Keratinocyte (primary cell): ENCODE measurements at regions not wholly inside any gene's neighbourhood (a gene's known extent, or its start where the extent isn't known, plus 50 kb on each side); places are given as distances from the start of the nearest gene placed in this dataset.

ENCODE experiments used
- DNase-seq: peaks from one replicate; pipeline ENCODE4 v3.0.0-alpha.2; 2011; ENCODE audit warnings: low read depth, missing footprints, low spot score
- FAIRE-seq: peaks from 2 replicates; lab custom pipeline; 2011; peaks lifted over from hg19 to GRCh38; lab: Jason Lieb, UNC
- H2AFZ ChIP-seq: 2 replicates; pipeline ENCODE4 v1.6.0; 2012; ENCODE audit warnings: low read length, control low read depth, inconsistent platforms; ENCODE audit not compliant: control insufficient read depth
- H3K27ac ChIP-seq: 2 replicates; pipeline ENCODE4 v1.5.1; 2011; ENCODE audit warnings: low read length; ENCODE audit not compliant: control insufficient read depth, insufficient read depth
- H3K27me3 ChIP-seq: 3 replicates; pipeline ENCODE4 v1.6.0; 2011; ENCODE audit warnings: low read length; ENCODE audit not compliant: control insufficient read depth, insufficient read depth; ENCODE audit errors: extremely low read depth
- H3K36me3 ChIP-seq, 2 experiments: 2 replicates in 1 of 2; 3 replicates in 1 of 2; pipeline ENCODE4 v1.5.1; 2011; ENCODE audit warnings: low read length in 2 of 2, mild to moderate bottlenecking in 1 of 2; ENCODE audit not compliant: control insufficient read depth in 2 of 2, insufficient read depth in 2 of 2; ENCODE audit errors: extremely low read depth in 1 of 2
- H3K4me1 ChIP-seq: 3 replicates; pipeline ENCODE4 v1.5.1; 2011; ENCODE audit warnings: low read length; ENCODE audit not compliant: control insufficient read depth, insufficient read depth; ENCODE audit errors: extremely low read depth
- H3K4me2 ChIP-seq: 3 replicates; pipeline ENCODE4 v1.6.0; 2011; ENCODE audit warnings: low read depth, low read length; ENCODE audit not compliant: control insufficient read depth, insufficient read depth; ENCODE audit errors: extremely low read depth
- H3K4me3 ChIP-seq, 3 experiments: fragments of 200-600 bp in 1 of 3; sonication (generic) in 1 of 3; 2 replicates in 2 of 3; 3 replicates in 1 of 3; pipeline ENCODE4 v1.5.1; 2011 to 2016; ENCODE audit warnings: low read length in 3 of 3, mild to moderate bottlenecking in 3 of 3, control low read depth in 2 of 3, inconsistent platforms in 1 of 3, low read depth in 1 of 3, mixed read lengths in 1 of 3, mixed run types in 1 of 3, moderate library complexity in 1 of 3; ENCODE audit not compliant: control insufficient read depth in 2 of 3, insufficient read depth in 2 of 3; ENCODE audit errors: extremely low read depth in 1 of 3
- H3K79me2 ChIP-seq: 2 replicates; pipeline ENCODE4 v1.6.0; 2012; ENCODE audit warnings: low read length; ENCODE audit not compliant: control insufficient read depth, insufficient read depth
- H3K9ac ChIP-seq: 3 replicates; pipeline ENCODE4 v1.6.0; 2011; ENCODE audit warnings: low read length; ENCODE audit not compliant: control insufficient read depth, insufficient read depth; ENCODE audit errors: extremely low read depth
- H3K9me1 ChIP-seq: 3 replicates; pipeline ENCODE4 v1.6.0; 2011; ENCODE audit warnings: low read length; ENCODE audit not compliant: control insufficient read depth, insufficient read depth; ENCODE audit errors: extremely low read depth
- H3K9me3 ChIP-seq: 2 replicates; pipeline ENCODE4 v1.5.1; 2012; ENCODE audit warnings: low read depth, low read length; ENCODE audit not compliant: control insufficient read depth
- H4K20me1 ChIP-seq: 3 replicates; pipeline ENCODE4 v1.6.0; 2011; ENCODE audit warnings: low read length; ENCODE audit not compliant: control insufficient read depth, insufficient read depth; ENCODE audit errors: extremely low read depth
- EZH2 ChIP-seq: IDR thresholded peaks from one replicate; pipeline ENCODE4 v1.6.1; 2012; ENCODE audit warnings: inconsistent platforms, mild to moderate bottlenecking, low read length, moderate library complexity
- dilution Hi-C: fragments of 300-500 bp; cut with MboI; formaldehyde crosslinking; loops from one replicate; pipeline ENCODE4 v1.7.0; 2020; ENCODE audit warnings: low sequenced_read_pairs; ENCODE audit not compliant: extremely low pct_ligation_motif_present
- TF ChIP-seq, protein P1 (sequence below), 3 experiments: IDR thresholded peaks in 1 of 3; conservative IDR thresholded peaks in 1 of 3; optimal IDR thresholded peaks in 1 of 3; 2 replicates in 2 of 3; 3 replicates in 1 of 3; pipeline versions ENCODE3 to v1.5.1; 2011; ENCODE audit warnings: low read length in 3 of 3, mild to moderate bottlenecking in 3 of 3, moderate library complexity in 2 of 3, control low read depth in 1 of 3, inconsistent platforms in 1 of 3; ENCODE audit not compliant: insufficient read depth in 2 of 3; ENCODE audit errors: extremely low read depth in 1 of 3

DNA sequence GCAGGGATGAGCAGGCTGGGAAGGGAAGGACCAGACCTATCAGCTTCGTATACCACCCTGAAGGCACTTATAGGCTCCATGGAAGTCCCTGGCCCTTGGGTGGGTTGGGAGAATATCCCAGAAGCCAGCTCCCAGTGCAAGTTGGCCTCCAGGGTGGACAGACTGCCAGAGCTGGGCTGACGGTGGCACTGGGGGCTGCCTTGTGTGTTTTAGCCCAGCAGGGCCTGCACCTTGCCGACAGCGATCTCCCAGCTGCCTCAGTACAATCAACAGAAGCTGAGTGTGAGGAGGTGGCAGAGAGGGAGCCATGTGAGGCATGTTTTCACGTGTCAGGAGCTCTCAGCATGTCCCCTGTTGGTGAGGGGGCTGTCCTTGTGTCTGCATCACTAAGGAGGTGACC lies 159.5 kb downstream of the VEGFA start:
- TF ChIP-seq, protein P1, sequence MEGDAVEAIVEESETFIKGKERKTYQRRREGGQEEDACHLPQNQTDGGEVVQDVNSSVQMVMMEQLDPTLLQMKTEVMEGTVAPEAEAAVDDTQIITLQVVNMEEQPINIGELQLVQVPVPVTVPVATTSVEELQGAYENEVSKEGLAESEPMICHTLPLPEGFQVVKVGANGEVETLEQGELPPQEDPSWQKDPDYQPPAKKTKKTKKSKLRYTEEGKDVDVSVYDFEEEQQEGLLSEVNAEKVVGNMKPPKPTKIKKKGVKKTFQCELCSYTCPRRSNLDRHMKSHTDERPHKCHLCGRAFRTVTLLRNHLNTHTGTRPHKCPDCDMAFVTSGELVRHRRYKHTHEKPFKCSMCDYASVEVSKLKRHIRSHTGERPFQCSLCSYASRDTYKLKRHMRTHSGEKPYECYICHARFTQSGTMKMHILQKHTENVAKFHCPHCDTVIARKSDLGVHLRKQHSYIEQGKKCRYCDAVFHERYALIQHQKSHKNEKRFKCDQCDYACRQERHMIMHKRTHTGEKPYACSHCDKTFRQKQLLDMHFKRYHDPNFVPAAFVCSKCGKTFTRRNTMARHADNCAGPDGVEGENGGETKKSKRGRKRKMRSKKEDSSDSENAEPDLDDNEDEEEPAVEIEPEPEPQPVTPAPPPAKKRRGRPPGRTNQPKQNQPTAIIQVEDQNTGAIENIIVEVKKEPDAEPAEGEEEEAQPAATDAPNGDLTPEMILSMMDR (optimal IDR thresholded peaks at IDR 0.05 in 1 of 3, IDR thresholded peaks at IDR 0.05 in 1 of 3, conservative IDR thresholded peaks at IDR 0.05 in 1 of 3; ENCODE audit: extremely low read depth in 1 of 3, insufficient read depth in 2 of 3, low read length in 3 of 3) = no peak
- no peak for TF ChIP-seq EZH2
- no peak overlapping the region for H3K27ac ChIP-seq
- no peaks in the 10 kb centered on the region for H4K20me1 ChIP-seq
- DNase-seq (no peak), FAIRE-seq (no peak)
- H3K9me1 ChIP-seq = no peaks in the 10 kb centered on the region
- dilution Hi-C loops = no loop called here
- no peaks in the 10 kb centered on the region for H3K27me3 ChIP-seq
- no peak overlapping the region for H3K4me3 ChIP-seq
- H3K4me2 ChIP-seq = no peak overlapping the region
- no peaks in the 10 kb centered on the region for H3K36me3 ChIP-seq
- no peak overlapping the region for H2AFZ ChIP-seq
- H3K79me2 ChIP-seq = no peaks in the 10 kb centered on the region
- H3K9me3 ChIP-seq = no peaks in the 10 kb centered on the region
- no peak overlapping the region for H3K9ac ChIP-seq
- peaks cover 22% of the 10 kb centered on the region for H3K4me1 ChIP-seq

DNA sequence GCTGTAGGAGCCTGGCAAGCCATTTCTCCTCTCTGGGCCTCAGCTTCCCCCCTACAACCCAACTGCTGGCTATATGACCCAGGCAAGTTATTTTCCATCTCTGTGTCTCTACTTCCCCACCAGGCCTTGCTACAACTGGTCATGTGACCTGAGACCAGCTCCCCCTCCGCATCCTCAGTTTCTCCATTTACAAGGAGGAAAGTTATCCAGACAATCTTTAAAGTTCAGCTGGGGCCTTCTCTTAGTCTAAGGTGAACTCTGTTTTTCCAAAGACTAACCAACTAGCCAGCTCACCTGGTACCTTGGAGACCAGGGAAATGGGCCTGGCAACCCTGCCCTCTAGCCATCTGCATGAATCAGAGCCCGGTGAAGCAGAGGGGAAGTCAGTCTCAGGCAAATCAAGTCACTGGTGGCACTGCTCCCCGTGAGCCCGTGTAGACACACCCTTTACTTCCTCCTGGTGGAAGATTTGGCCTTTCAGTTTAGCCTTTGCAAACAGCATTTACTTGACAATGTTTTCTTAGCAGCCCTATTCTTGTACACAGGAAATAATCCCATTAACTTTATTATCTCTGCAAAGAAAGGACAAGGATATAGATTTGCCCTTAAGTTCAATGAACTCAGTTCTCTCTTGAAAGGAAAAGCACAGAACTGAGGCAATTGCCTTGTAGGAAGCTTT lies 157.7 kb downstream of the VEGFA start:
- H3K9ac ChIP-seq = no peak overlapping the region
- peak overlapping the region; percentile 27 for H3K4me2 ChIP-seq
- H3K79me2 ChIP-seq = no peaks in the 10 kb centered on the region
- TF ChIP-seq, protein P1 (optimal IDR thresholded peaks at IDR 0.05 in 1 of 3, IDR thresholded peaks at IDR 0.05 in 1 of 3, conservative IDR thresholded peaks at IDR 0.05 in 1 of 3; ENCODE audit: extremely low read depth in 1 of 3, insufficient read depth in 2 of 3, low read length in 3 of 3) = no peak
- TF ChIP-seq EZH2 = no peak
- DNase-seq = no peak
- no peak overlapping the region for H3K4me3 ChIP-seq
- no peaks in the 10 kb centered on the region for H3K9me1 ChIP-seq
- H3K9me3 ChIP-seq = no peaks in the 10 kb centered on the region
- dilution Hi-C loops = no loop called here
- no peak overlapping the region for H2AFZ ChIP-seq
- H3K27me3 ChIP-seq = no peaks in the 10 kb centered on the region
- peak; percentile 72 for FAIRE-seq
- no peaks in the 10 kb centered on the region for H4K20me1 ChIP-seq
- no peaks in the 10 kb centered on the region for H3K36me3 ChIP-seq
- peak overlapping the region; percentile 72 for H3K27ac ChIP-seq
- peaks cover 38% of the 10 kb centered on the region for H3K4me1 ChIP-seq
